ENCODE measurements at regions not wholly inside any gene's neighbourhood (a gene's known extent, or its start where the extent isn't known, plus 50 kb on each side); places are given as distances from the start of the nearest gene placed in this dataset.

DNA sequence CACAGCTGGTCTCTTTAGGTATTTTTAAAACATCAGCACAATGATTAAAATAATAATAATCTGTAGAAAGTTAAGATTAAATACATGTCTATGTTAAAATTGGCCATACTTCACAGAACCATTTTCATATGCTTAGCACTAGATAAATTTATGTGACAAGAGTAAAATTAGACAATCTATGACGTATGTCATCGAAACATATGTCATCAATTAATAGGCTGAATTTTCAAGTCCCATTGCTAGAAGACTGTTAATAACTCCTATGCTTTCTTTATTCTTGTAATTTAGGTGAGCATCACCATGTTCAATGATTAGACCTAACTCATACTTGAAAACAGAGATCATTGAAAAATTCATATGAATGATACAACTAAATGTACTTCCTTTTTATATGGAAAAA is 593.3 kb upstream of the KCNMB2 start:
- DNase-seq (ENCODE audit: low spot score) = no peak

DNA sequence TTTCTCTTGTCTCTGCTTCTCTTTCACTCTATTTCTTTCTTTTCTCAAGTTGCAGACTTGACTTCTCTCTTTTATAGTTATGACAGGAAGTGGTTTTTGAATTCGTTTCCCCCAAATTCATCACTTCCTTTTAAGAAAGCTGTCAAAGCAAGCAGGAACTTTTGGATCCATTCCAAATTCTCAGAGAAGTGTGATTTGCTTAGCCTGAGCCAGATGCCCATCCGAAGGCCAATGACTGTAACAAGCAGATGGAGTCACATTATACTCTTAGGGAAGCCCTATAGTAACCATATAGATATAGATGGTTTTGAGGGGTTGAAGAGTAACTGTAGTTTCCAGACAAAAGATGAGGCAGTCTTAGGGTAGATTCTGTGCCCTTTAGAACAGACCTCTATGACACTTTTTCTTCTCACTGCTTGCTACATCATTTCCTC is 592.0 kb upstream of the KCNMB2 start:
- peak; percentile 12 for DNase-seq (ENCODE audit: low spot score)

DNA sequence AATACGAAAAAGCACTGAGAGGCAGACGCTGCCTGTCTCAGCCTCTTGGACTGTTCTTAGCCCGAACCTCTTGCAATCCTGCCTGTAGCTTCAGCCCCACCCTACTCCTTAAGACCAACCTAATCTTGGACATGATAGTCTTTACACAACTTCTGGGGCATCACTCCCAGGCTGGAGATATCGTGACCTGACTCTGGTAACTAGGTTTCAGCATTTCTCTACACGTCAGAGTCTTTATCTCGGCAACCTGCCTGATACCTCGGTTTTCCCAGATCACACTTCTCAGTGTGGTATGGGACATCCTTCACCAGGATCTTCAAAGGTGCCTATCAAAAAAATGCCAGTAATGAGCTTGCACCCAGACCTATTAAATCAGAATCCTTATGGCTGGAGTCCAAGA is 590.2 kb upstream of the KCNMB2 start:
- no peak for DNase-seq (ENCODE audit: low spot score)

DNA sequence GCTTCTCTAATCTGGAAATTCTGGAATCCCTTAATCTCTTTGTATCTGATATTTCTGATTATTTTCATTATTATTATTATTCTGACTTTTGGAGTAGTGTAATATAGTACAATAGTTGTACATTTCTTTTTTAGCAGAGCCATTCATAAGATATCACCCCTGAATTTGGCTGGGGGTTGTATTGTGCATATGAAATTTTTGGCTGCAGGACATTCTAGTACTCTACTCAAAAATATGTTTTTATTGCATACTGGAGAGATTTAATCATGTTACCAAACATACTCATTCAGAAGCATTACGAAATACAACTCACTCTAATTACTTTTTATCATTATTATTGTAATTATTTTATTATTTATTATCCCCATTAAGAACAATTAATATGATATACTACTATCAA is 589.7 kb upstream of the KCNMB2 start:
- DNase-seq (ENCODE audit: low spot score) = no peak

DNA sequence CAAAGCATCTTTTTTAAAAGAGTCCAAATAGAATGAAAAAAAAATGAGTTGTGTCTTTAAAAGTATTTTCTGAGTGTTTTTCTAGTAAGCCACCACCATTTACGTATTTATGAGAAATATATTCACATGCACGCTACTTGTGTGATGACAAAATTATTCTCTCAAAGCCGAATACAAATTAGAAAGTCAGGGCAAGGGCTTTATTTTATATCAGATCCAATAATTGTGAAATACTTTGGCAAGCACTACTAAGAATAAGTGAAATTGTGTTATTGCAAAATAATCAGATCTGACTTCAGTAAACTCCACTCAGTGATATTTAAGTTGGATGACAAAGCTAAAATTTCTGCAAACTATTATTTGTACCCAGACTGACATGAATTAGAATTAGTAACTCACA is 589.3 kb upstream of the KCNMB2 start:
- DNase-seq (ENCODE audit: low spot score) = no peak

DNA sequence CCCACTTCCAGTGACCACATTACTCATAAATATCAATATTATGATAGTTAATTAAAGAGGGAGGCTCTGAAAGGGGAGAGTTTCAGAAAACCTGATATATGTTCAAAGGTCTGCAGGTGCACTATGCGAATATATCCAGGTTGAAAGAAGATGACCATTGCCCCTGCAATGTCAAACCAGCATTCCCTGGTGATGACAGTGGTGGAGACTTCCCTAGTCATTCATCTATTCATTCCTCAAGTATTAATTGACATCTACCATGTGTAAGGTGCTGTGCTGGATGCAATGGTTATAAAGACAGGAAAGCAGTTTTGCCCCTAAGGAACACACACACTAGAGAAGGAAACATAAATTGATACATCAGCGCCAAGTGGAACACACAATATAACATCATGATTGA is 588.3 kb upstream of the KCNMB2 start:
- no peak for DNase-seq (ENCODE audit: low spot score)

DNA sequence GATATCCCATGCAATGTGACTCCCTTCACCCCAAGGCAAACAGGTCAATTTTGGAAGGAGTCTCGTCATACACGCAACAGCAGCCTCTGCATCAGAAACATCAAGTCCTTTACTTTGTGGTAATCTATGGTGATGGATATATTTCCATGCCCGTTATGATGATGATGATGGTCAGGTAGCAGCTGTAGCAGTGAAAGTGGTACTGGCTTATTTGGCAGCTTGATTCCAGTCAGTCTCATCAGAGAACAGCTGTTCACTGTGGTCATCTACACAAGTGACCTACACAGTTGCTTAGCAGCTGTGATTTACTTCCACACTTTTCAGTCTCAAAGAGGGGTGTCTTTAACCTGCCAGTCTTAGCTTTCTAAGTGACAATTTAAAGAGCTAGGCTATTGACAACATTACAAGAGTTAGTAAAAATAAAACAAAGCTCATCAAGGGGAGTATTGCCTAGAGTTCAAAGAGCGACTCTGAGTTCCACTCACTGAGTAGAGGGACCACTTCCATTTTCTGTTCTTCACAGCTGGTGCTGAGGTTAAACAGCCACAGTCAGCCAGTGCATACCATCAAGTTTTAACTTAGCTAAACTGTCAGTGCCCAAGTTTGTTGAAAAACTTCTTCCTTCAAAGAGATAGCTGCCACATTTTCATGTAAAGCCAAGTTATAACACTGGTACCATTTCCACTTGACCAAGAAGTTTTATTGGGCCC is 587.4 kb upstream of the KCNMB2 start:
- DNase-seq (ENCODE audit: low spot score) = no peak

DNA sequence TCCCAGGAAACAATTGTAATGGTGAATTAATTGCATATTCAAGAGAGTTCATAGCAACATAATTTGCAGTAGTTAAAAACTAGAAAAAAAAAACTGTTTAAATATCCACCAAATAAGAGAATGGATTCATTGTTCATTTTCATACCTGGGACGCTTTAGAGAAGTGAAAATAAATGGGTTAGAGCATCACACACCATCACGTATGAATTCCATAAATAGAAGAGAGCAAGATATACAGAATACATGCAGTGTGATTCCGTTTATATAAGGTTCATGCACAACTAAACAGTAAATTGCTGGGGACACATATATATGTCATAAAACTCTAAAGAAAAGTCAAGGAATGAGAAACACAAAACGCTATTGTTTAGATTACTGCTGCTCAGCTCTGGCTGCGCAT is 577.0 kb upstream of the KCNMB2 start:
- DNase-seq (ENCODE audit: low spot score) = no peak

DNA sequence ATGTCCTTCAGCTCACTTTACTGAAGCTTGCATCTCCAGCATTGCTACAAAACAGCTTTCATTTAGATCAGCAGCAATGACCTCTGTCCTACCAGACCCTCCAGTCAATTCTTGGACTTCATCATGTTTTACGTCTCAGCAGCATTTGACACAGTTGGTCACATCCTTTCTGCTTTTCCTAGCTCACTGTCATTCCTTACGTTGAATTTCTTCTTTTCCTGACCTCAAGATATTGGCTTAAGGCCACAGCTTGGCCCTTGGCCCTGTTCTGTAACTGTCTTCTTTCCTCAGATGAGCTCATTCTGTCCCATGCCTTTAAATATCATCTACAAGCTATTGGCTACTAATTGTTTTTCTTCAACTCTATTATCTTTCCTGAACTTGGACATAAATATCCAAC is 576.2 kb upstream of the KCNMB2 start:
- DNase-seq (ENCODE audit: low spot score) = no peak

DNA sequence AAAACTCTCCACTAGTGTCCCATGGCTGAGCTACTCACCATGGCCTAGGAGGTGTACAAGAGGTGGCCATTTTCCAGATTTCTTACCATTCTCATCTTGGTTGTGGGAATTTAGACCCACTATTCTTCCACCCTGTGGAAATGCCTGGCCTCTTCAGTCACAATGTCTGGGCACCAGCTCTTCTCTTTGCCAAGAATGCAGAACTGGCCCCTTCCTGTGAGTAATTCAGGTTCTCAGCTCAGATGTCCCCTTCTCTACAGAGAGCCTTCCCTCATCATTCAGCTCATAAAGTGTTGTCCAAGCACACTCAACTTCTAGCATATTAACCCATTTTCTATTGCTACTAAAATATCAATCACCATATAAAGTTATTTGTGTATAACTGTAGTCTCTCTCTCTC is 575.5 kb upstream of the KCNMB2 start:
- peak; percentile 27 for DNase-seq (ENCODE audit: low spot score)

DNA sequence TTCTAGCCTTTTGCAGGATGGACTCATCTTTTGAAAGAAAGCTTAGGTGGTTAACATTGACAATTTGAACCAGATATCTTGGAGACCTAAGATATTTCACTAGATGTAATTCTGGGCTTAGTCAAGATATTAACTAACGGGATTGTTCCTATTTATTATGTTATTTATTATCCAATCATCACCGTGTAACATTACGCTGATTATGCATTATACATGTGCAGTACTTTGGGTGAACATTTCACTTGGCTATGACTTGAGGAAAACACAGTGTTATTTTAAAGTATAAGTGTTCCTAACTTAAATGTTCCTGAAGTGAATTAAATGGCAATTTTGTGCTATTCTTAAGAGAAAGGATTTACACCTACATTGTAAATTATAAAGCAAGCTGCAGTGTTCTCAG is 574.5 kb upstream of the KCNMB2 start:
- no peak for DNase-seq (ENCODE audit: low spot score)

DNA sequence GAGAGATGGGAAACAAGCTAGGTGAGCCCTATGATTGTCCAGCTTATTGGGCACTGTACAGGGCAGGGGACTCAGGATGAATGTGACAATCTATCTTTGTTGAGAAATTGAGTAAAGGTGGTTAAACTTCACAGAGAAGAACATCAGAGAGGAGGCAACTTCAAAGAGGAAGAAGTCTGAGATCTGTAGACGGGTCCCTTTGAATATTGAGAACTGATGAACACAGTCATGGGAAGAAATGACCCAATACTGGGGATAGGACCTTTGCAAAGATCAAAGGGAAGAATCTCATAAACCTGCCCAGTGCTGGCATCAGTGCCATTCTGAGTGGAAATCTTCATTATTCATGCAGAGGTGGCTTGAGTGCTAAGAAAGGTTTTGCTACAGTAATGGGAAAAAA is 569.7 kb upstream of the KCNMB2 start:
- no peak for DNase-seq (ENCODE audit: low spot score)

DNA sequence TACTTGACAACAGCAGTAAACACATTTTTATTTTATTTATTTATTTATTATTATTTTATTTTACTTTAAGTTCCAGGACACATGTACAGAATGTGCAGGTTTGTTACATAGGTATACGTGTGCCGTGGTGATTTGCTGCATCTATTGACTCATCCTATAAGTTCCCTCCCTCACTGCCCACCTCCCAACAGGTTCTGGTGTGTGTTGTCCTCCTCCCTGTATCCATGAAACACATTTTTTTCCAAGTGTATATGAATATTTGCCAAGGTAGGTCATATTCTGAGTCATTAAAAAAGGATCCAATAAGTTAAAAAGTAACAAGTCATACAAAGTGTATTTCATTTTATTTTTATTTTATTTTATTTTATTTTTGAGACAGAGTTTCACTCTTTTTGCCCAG is 567.3 kb upstream of the KCNMB2 start:
- DNase-seq (ENCODE audit: low spot score) = no peak

DNA sequence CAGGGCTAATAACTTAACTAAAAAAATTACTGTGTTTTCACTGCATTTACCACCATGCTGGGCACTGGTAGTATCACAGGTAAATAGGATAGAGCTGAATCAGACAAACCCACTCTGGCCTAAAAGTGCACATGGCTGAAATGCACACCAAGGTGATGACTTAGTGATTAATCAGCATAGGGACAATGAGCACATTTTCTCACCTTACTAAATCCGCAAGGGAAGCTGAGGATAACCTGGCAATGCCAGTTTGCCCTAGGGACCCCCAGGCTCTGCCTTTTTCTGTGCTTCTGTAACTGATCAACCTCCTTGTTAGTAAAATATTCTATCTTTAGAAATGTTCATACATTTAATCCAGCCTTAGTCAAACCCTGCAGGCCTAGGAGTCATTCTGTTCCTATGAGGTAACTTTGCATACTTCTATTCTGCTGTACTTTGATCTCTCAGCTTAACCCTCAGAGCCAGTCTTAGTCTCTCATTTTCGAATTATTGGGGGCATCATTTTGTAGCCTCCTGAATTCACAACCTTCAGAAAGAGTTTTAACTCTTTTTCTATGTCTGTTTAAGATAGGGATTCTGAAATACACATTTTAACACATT is 562.9 kb upstream of the KCNMB2 start:
- no peak for DNase-seq (ENCODE audit: low spot score)

DNA sequence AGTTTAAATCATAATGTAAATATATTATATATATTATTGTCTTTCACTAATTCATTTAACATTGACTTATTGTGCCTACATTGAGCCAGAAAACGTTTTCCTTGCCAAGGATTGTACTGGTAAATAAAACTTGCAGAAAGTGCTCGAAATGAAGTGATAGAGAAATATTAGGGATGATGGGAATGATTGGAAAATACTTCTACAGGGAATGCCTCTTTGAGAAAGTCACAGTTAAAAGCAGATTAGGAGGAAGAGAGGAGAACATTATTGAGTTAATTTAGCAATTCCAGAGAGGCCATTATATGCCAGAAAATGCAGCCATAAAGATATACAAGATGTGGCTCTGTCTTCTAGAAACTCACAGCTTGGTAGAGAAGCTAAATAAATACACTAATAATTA is 560.0 kb upstream of the KCNMB2 start:
- DNase-seq (ENCODE audit: low spot score) = no peak

DNA sequence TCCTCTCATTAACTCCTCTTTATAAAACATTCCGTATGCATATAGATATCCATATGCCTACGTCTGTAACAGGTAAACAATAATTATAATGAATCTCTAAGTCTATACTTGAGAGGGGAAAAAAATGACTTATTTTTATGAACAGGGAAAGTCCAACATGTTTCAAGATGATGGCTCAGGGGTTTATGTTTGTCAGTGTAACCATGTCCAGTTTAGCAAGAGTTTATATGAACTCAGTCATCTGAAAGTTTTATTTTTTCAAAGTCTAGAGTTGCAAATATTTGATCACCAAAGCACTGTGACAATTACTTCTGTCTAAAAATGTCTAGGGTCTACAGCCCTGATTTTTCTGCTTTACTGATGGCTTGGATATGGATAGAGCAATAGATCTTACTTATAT is 559.4 kb upstream of the KCNMB2 start:
- DNase-seq (ENCODE audit: low spot score) = no peak

DNA sequence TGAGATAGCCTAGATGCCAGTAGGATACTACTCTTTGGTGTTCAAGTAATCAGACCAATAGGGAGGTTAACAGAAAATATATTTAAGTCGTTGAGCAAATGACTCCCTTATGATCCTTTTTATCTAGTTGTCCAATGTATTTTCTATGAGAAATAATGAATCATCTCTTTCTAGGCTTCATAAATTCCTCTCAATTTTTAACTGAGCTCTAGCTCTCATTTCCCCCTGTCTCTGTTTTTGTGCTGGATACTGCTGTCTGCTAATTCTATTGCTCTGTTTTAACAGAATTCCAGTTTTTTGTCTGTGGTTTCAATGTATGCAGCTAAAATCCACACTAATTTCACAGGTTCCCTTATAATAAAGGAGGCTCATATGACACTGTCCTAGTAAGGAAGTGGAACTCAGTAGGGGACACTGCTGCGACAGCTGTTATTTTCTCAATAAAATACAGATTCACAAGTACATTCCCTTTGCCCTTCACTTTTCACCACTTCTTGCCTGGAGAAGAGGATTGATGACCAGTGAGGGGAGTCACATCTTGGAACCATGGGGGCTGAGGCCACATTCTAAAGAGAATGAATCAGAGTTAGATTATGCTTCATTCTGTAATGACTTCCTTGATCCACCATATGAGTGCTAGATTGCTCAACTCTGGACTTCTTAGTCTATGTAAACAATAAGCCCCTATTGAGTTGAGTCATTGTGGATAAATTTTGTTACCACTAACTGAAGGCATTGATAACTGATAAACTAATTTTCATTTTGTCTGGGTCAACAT is 558.7 kb upstream of the KCNMB2 start:
- DNase-seq (ENCODE audit: low spot score) = peak; percentile 65

DNA sequence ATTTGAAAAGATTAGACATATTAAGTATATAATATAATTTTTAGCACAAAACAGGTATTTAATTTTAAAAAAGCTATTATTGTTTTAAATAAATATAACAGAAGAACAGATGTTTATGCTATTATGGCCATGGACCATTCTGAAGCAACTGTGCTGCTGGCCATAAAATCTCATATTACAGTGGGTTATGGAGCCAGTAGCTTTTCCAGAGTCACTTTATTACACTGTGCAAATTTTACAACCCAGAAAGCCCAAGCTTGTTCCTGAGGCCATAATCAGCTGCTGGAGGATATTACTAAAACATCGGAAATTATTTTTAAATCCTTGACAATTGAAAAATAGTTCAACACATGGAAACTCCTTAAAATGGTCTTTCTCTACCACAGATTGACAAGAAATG is 557.3 kb upstream of the KCNMB2 start:
- no peak for DNase-seq (ENCODE audit: low spot score)

DNA sequence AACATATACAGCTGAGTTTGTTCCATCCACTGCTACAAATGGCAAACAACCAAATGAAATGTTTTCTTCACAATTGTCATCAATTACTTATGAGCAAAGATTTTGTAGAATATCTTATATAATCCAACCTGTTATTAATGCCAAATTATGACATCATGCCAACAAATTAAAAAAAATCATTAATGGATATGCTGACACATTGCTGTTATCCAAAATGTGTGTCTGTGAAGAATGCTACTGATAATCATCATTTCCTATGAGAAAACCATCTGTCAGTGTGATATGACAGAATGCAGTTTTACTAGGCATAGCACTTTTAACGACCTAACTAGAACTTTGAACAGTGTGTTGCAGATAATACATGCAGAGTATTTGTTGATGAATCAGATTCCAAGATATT is 556.5 kb upstream of the KCNMB2 start:
- peak; percentile 2 for DNase-seq (ENCODE audit: low spot score)

DNA sequence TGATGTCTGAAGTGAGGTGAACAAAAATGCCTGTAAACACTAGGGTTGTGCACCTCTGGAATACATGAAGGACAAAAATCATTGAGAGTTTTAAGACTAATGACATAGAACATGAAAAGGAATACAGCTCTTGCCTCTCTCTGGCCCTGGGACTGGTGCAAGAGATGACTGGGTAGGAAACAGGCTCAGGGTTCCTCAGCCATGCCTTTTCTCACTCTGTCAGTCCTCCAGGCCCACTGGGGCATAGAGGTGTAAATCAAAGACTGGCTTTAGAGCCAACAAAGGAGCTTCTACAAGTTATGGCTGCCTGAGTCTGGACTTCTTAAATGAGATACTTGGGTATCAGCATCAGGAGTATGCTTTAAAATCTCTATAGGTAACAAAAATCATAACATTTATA is 554.7 kb upstream of the KCNMB2 start:
- DNase-seq (ENCODE audit: low spot score) = no peak

DNA sequence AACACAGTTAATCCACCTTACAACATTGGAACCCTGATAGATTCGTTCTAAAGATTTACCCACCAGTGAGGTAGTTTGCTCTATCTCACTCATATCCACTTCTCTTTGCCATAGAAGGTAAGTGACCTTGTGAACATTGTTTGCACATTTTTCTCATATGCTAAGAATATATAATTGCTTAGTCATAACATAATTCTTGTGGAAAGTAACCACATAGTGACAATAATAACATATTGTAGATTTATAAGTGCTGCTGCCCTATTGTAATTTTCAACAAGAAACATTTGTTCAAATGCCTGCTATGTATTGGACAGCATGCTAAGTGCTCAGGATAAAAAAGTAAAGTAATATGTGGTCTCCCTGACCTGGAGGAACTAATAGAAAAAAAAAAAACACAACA is 554.2 kb upstream of the KCNMB2 start:
- no peak for DNase-seq (ENCODE audit: low spot score)

DNA sequence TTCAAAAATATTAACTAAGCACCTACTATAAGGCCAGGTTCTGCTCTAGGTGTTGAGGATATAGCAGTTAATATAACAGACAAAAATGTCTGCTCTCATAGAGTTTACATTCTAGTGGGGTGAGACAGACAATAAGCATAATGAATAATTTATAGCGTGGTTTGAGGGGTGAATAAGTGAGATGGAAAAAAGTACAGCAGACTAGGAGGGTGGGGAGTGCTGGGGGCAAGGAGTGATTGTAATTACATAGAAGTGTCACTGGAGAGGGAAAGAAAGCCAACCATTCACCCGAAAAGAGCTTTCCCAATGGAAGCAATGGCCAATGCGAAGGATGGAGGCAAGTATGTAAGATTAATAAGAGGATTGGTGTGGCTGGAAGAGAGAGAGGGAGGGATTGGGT is 552.9 kb upstream of the KCNMB2 start:
- no peak for DNase-seq (ENCODE audit: low spot score)
